DND-41 (cell line): ENCODE measurements at regions not wholly inside any gene's neighbourhood (a gene's known extent, or its start where the extent isn't known, plus 50 kb on each side); places are given as distances from the start of the nearest gene placed in this dataset.

Source experiments
- CTCF ChIP-seq: IDR thresholded peaks from 2 replicates; pipeline ENCODE4 v1.5.1; 2012; ENCODE audit warnings: borderline replicate concordance, low read length, moderate library complexity, mild to moderate bottlenecking; ENCODE audit not compliant: poor library complexity, severe bottlenecking; ENCODE audit errors: extremely low read depth
- EZH2 ChIP-seq: IDR thresholded peaks from 3 replicates; pipeline ENCODE4 v1.6.1; 2012; ENCODE audit warnings: borderline replicate concordance, low read depth, mild to moderate bottlenecking, moderate library complexity, low read length, inconsistent platforms; ENCODE audit not compliant: severe bottlenecking

GRCh38 chr9:105062222-105062855 is 134.4 kb upstream of the ABCA1 start:
- TF ChIP-seq CTCF, result no peak
- no peak for TF ChIP-seq EZH2
